Activated T-helper 17 cell treated with anti-CD3 and anti-CD28 coated beads, Interleukin-2, amount 50 U/mL, for 72 hours (primary cell): ENCODE measurements at regions not wholly inside any gene's neighbourhood (a gene's known extent, or its start where the extent isn't known, plus 50 kb on each side); places are given as distances from the start of the nearest gene placed in this dataset.
"Not testable (repeated sequence)": the region's sequence is repeated elsewhere in the genome, so short reads cannot be mapped to it uniquely, and the experiment has no call there.

Experiments
- ATAC-seq: fragments of 150-1000 bp; cut with Tn5 transposase; replicated peaks from 2 replicates; pipeline ENCODE4 v1.10.0; 2021; ENCODE audit warnings: mild to moderate bottlenecking, moderate library complexity
- H3K27ac Mint-ChIP-seq: one replicate; pipeline ENCODE4 v1.8.0; 2022; ENCODE audit warnings: mixed read lengths
- H3K27me3 Mint-ChIP-seq: one replicate; pipeline ENCODE4 v1.8.0; 2022; ENCODE audit warnings: mixed read lengths
- H3K36me3 Mint-ChIP-seq: one replicate; pipeline ENCODE4 v1.8.0; 2022; ENCODE audit warnings: low read depth, mild to moderate bottlenecking, mixed read lengths
- H3K4me1 Mint-ChIP-seq: one replicate; pipeline ENCODE4 v1.8.0; 2022; ENCODE audit warnings: mixed read lengths
- H3K4me3 Mint-ChIP-seq: one replicate; pipeline ENCODE4 v1.8.0; 2022; ENCODE audit warnings: mild to moderate bottlenecking, mixed read lengths
- H3K9me3 Mint-ChIP-seq: one replicate; pipeline ENCODE4 v1.8.0; 2022; ENCODE audit warnings: mixed read lengths

DNA sequence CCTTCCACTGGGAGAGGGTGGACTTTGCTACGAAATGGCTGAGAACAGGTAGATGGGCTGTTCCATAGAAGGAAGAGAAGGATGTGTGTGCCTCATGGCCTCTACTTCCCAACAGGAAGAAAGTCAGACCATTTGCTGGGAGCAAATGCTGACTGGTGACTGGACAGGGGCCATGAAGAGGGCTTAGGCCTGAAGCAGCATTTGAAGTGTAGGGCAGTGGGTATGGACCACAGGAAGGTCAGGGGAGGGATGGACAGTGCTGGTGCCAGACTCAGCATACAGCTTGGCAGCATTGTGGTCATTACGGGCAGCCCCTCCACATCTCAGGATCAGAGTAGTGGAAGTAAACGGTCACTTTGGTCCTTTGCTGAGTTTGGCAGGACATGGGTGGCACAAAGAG, 275.7 kb downstream of the MATN1 start:
- H3K36me3 Mint-ChIP-seq, result no peaks in the 10 kb centered on the region
- no peak for ATAC-seq
- H3K4me1 Mint-ChIP-seq, result no peaks in the 10 kb centered on the region
- H3K27me3 Mint-ChIP-seq, result peaks cover 16% of the 10 kb centered on the region
- H3K9me3 Mint-ChIP-seq, result peaks cover 5% of the 10 kb centered on the region
- H3K4me3 Mint-ChIP-seq, result no peak overlapping the region
- no peak overlapping the region for H3K27ac Mint-ChIP-seq

DNA sequence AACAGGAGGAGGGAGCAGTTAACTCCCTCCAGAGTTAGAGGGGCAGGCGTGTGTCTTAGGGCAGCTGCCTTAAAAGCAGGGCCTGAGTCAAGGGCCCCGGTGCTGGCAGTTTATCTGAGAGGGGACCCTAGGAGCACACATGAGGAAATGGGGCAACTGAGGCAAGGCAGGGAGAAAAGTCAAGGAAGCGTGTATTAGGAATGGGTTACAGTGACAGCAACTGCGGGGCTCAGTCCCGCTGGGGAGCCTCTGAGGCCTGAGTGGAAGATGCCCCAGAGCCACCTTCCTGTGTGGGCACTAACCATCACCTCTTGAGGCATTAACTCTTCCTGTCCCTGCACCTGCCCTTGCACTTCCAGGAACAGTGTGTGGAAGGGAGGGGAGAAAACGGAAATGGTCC, 276.3 kb downstream of the MATN1 start:
- Mint-ChIP-seq H3K9me3 (peaks cover 5% of the 10 kb centered on the region), H3K27me3 (peaks cover 13% of the 10 kb centered on the region), H3K4me1 (no peaks in the 10 kb centered on the region), H3K4me3 (no peak overlapping the region), H3K27ac (no peak overlapping the region), H3K36me3 (no peaks in the 10 kb centered on the region)
- no peak for ATAC-seq

DNA sequence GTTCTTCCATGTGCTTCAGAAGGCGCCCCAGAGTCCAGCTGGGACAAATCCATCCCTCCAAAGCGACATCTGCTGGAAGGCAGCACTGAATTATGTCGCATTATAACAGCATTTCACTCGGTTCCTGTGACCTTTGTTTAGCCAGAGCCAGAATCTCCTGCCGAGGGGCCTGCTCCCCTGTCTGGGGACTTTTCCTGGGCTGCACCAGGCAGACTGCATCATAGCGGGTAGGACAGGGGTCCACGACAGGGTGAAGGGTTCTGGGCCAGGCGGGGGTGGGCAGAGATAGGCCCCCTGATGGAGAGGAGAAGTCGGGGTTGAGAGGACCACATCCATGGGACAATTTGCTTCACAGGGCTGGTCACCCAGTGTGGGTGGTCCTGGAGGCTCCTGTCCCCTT, 276.9 kb downstream of the MATN1 start:
- H3K27ac Mint-ChIP-seq, result no peak overlapping the region
- no peak overlapping the region for H3K4me3 Mint-ChIP-seq
- peaks cover 11% of the 10 kb centered on the region for H3K27me3 Mint-ChIP-seq
- H3K36me3 Mint-ChIP-seq, result no peaks in the 10 kb centered on the region
- H3K4me1 Mint-ChIP-seq, result no peaks in the 10 kb centered on the region
- H3K9me3 Mint-ChIP-seq, result peaks cover 5% of the 10 kb centered on the region
- ATAC-seq, result no peak

DNA sequence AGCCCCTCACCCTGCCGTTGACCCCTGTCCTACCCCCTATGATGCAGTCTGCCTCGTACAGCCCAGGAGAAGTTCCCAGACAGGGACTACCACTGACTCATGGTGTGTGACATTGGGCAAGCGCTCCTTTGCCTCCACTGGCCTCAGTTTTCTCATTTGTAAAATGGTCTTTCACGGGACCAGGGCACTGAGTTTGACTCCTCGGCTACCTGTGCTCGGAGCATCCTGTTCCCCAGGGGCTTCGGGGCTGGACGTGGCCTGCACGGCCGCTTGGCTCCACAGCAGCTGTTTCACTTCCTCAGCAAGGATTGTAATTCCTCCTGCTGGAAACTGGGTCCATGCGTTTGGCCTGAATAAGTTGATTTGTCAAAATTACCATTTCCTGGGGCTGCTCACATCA, 277.3 kb downstream of the MATN1 start:
- Mint-ChIP-seq H3K27ac (no peak overlapping the region), H3K27me3 (peaks cover 11% of the 10 kb centered on the region), H3K9me3 (peaks cover 5% of the 10 kb centered on the region), H3K4me3 (no peak overlapping the region), H3K4me1 (no peaks in the 10 kb centered on the region), H3K36me3 (no peaks in the 10 kb centered on the region)
- ATAC-seq, result no peak

DNA sequence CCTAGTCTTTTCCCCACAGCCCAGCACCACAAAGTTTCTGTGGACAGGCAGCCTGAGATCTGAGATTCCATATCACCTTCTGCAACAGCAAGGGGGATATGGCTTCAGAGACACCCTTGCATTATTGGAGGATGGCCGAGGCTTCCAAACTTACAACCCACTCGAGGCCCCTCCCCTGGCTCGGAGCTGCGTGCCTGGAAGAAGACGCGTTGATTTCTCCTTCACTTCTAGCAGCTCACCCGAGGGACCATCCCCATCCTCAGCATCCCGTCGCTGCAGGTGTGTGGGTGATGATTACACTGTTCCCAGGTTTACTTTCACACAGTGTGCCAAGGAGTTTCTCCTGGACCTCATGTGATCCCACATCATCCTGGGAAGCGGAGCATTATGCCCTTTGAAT, 277.9 kb downstream of the MATN1 start:
- Mint-ChIP-seq H3K36me3 (no peaks in the 10 kb centered on the region), H3K27ac (no peak overlapping the region), H3K4me3 (no peak overlapping the region), H3K4me1 (no peaks in the 10 kb centered on the region), H3K9me3 (peaks cover 5% of the 10 kb centered on the region), H3K27me3 (peaks cover 11% of the 10 kb centered on the region)
- no peak for ATAC-seq

DNA sequence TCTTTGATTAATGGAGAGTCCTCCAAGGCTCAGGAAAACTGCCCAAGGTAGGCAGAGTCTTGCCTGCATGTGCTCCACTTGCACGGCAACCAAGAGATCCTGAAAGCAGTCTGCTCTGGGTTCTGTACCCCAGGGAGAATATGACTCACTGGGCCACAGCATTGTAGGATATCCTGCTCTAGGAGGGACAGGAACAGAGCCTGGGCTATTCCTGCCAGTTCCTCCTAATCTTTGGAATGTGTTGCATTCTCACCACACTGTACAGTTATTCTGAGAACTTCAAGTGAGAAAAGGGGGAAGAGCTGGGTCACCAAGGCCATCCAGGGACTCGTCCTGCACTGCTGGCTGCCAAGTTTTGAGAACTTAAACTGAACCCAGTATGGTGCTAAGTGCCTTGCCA, 278.5 kb downstream of the MATN1 start:
- no peak for ATAC-seq
- no peak overlapping the region for H3K4me3 Mint-ChIP-seq
- H3K9me3 Mint-ChIP-seq, result peaks cover 5% of the 10 kb centered on the region
- no peak overlapping the region for H3K27ac Mint-ChIP-seq
- H3K4me1 Mint-ChIP-seq, result no peaks in the 10 kb centered on the region
- no peaks in the 10 kb centered on the region for H3K36me3 Mint-ChIP-seq
- peaks cover 11% of the 10 kb centered on the region for H3K27me3 Mint-ChIP-seq

DNA sequence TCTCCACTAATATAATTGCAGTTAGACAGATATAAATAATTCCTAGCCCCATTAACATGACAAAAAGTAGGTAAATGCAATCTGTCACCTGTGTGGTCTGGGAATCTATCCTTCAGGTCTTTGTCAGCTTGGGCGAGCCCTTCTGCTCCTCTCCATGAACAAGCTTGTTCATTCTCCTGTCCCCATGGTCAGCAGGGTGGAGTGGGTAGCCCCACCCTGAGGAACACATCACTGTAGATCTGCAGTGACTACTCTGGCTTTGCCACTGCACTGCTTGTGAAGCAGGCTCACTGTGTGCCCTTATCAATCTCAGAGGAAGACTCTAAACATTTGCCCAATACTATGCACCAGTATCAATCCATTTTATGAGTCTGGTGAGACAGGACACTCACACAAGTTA, 279.0 kb downstream of the MATN1 start:
- no peak for ATAC-seq
- H3K27me3 Mint-ChIP-seq, result peaks cover 11% of the 10 kb centered on the region
- no peaks in the 10 kb centered on the region for H3K36me3 Mint-ChIP-seq
- H3K9me3 Mint-ChIP-seq, result peaks cover 5% of the 10 kb centered on the region
- no peak overlapping the region for H3K4me3 Mint-ChIP-seq
- no peak overlapping the region for H3K27ac Mint-ChIP-seq
- no peaks in the 10 kb centered on the region for H3K4me1 Mint-ChIP-seq

DNA sequence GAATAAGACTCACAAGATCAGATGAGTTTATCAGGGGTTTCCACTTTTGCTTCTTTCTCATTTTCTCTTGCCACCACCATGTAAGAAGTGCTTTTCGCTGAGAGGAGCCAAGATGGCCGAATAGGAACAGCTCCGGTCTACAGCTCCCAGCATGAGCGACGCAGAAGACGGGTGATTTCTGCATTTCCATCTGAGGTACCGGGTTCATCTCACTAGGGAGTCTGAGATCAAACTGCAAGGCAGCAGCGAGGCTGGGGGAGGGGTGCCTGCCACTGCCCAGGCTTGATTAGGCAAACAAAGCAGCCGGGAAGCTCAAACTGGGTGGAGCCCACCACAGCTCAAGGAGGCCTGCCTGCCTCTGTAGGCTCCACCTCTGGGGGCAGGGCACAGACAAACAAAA, 285.1 kb downstream of the MATN1 start:
- not testable (repeated sequence) for H3K4me1 Mint-ChIP-seq, ATAC-seq, H3K27ac Mint-ChIP-seq, H3K36me3 Mint-ChIP-seq, H3K4me3 Mint-ChIP-seq, H3K9me3 Mint-ChIP-seq
- peaks cover 14% of the 10 kb centered on the region for H3K27me3 Mint-ChIP-seq

DNA sequence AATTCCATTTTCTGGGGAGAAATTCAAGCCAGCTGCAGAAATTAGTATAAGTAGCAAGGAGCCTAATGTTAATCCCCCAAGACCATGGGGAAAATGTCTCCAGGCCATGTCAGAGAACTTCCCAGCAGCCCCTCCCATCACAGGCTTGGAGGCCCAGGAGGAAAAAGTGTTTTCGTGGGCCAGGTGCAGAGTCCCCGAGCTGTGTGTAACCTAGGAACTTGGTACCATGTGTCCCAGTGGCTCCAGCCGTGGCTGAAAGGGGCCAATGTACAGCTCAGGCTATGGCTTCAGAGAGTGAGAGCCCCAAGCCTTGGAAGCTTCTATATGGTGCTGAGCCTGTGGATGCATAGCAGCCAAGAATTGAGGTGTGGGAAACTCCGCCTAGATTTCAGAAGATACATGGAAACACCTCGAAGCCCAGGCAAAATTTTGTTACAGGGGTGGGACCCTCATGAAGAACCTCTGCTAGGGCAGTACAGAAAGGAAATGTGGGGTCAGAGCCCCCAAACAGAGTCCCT, 286.3 kb downstream of the MATN1 start:
- peaks cover 24% of the 10 kb centered on the region for H3K27me3 Mint-ChIP-seq
- H3K4me1 Mint-ChIP-seq, result no peaks in the 10 kb centered on the region
- no peak overlapping the region for H3K4me3 Mint-ChIP-seq
- H3K36me3 Mint-ChIP-seq, result no peaks in the 10 kb centered on the region
- H3K9me3 Mint-ChIP-seq, result peaks cover 3% of the 10 kb centered on the region
- H3K27ac Mint-ChIP-seq, result no peak overlapping the region
- no peak for ATAC-seq

DNA sequence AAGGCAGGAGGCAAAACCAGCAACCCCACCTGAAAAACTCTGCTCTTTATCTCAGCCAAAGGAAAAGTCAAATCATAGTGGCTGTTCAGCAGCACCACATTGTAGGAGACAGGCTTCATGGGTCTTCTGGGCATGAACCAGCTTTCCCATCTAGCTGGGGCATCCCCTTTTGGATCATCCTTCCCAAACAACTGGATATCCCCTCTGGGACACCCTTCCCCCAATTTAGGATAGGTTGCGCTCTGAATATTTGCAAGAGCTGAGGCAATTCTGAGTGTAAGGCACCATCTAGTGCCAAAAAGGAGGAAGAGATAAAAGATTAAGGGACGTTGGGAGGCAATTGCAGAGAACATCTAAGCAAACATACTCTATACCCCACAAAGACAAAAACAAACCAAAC, 295.8 kb downstream of the MATN1 start:
- no peak overlapping the region for H3K27ac Mint-ChIP-seq
- ATAC-seq, result no peak
- peaks cover 4% of the 10 kb centered on the region for H3K9me3 Mint-ChIP-seq
- H3K4me3 Mint-ChIP-seq, result no peak overlapping the region
- H3K4me1 Mint-ChIP-seq, result no peaks in the 10 kb centered on the region
- H3K36me3 Mint-ChIP-seq, result no peaks in the 10 kb centered on the region
- H3K27me3 Mint-ChIP-seq, result peaks cover 50% of the 10 kb centered on the region

DNA sequence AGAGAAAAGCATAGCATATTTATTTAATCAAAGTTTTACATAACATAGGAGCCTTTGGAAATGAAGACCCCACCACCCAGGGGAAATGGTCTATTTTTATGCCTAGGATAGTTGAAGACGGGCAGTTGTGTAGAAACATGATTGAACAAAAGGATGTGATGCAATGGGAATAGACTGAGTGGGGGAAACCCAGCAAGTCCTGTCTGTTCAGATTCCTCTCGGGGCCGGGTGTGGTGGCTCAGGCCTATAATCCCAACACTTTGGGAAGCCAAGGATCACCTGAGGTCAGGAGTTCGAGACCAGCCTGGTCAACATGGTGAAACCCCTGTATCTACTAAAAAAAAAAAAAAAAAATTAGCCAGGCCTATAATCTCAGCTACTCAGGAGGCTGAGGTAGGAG, 298.3 kb downstream of the MATN1 start:
- Mint-ChIP-seq H3K36me3 (no peaks in the 10 kb centered on the region), H3K27ac (no peak overlapping the region), H3K4me3 (no peak overlapping the region), H3K27me3 (peaks cover 38% of the 10 kb centered on the region), H3K4me1 (no peaks in the 10 kb centered on the region), H3K9me3 (peaks cover 4% of the 10 kb centered on the region)
- ATAC-seq, result no peak

DNA sequence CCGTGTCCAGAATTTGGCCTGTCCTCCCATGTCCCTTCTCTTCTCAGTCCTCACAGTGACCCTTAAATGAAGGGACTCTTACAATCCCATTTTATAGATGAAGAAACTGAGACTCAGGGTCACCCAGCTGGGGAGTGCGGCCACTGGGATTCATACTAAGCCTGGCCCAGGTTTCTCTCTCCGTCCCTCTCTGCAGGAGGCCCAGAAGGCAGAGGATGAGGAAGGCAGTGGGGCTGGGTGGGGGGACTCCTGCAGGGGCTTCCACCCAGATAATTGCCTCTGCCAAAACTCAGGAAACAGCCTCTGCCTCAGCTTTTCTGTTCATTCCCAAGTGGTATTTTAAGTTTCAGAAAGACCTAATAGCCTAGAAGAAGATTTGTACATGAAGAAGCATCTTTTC, 299.8 kb downstream of the MATN1 start:
- Mint-ChIP-seq H3K27ac (no peak overlapping the region), H3K4me1 (no peaks in the 10 kb centered on the region)

DNA sequence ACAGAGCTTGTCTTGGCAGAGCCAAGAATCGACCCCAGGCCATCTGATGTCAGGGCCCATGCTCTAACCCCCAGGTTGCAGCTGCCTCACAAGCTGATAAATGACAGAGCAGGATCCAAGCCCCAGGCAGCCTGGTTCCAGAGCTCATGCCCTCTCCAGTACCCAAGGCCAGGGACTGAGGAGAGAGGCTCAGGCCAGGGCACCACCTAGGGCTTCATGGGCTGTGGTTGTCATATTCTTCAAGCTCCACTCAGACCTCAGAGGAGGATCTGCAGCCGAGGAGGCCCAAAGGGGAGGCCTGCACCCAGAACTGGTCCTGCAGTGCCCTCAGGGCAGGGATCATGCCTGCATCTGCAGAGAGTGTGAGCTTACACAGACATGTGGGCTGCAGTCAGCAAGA, 301.1 kb downstream of the MATN1 start:
- no peaks in the 10 kb centered on the region for H3K36me3 Mint-ChIP-seq
- ATAC-seq, result no peak
- H3K27me3 Mint-ChIP-seq, result peaks cover 26% of the 10 kb centered on the region
- no peak overlapping the region for H3K4me3 Mint-ChIP-seq
- H3K27ac Mint-ChIP-seq, result no peak overlapping the region
- H3K9me3 Mint-ChIP-seq, result no peaks in the 10 kb centered on the region
- no peaks in the 10 kb centered on the region for H3K4me1 Mint-ChIP-seq

More for the DNA sequence above, 299.8 kb downstream of the MATN1 start:
- H3K9me3 Mint-ChIP-seq, result peaks cover 4% of the 10 kb centered on the region
- H3K4me3 Mint-ChIP-seq, result no peak overlapping the region
- H3K27me3 Mint-ChIP-seq, result peaks cover 31% of the 10 kb centered on the region
- no peaks in the 10 kb centered on the region for H3K36me3 Mint-ChIP-seq
- no peak for ATAC-seq

DNA sequence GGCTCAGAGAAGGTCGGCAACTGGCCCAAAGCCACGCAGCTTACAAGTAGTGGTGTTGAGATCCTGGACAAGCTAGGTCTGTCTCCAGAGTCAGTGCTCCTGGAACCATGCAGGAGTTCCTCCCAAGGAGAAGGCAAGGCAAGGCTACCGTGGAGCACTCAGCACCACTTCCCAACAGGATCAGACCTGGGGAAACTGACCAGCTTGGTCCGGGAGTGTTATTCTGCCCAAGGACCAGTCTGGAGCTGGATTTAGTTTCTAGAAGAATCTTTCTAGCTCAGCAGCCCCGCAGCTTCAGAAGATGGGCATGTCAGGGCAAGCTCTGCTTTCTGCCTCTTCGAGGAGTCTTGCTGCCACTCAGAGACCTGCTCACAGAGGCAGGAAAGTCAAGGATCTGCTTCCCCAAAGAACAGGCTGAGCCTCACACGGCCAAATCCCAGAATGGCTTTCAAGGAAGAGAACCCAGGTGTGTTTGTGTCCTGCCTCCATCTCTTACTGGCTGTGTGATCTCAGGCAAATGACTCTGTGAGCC, 302.8 kb downstream of the MATN1 start:
- H3K4me1 Mint-ChIP-seq, result no peaks in the 10 kb centered on the region
- H3K9me3 Mint-ChIP-seq, result no peaks in the 10 kb centered on the region
- H3K4me3 Mint-ChIP-seq, result no peak overlapping the region
- H3K27ac Mint-ChIP-seq, result no peak overlapping the region
- H3K27me3 Mint-ChIP-seq, result peaks cover 21% of the 10 kb centered on the region
- H3K36me3 Mint-ChIP-seq, result no peaks in the 10 kb centered on the region
- ATAC-seq, result no peak

DNA sequence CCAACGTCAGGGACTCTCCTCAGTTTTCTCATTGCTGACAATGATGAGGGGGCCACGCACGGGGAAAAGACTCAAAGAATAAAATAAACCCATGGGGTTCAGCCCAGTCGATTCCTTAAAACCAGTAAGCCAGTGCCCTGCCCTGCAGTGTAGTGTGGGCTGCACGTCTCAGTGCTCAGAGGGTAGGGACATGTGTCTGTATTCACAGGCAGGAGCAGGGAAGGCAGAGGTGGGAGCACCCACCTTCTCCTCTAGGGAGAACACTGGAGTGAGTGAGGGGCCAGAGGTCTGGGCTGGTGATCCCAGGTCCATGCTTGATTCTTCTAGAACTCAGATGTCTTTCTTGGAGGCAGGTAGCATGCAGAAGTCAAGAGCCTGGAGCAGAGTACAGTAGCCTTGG, 303.6 kb downstream of the MATN1 start:
- H3K9me3 Mint-ChIP-seq, result no peaks in the 10 kb centered on the region
- ATAC-seq, result no peak
- peaks cover 17% of the 10 kb centered on the region for H3K27me3 Mint-ChIP-seq
- H3K4me1 Mint-ChIP-seq, result no peaks in the 10 kb centered on the region
- no peaks in the 10 kb centered on the region for H3K36me3 Mint-ChIP-seq
- no peak overlapping the region for H3K4me3 Mint-ChIP-seq
- H3K27ac Mint-ChIP-seq, result no peak overlapping the region
